ENCODE measurements at regions not wholly inside any gene's neighbourhood (a gene's known extent, or its start where the extent isn't known, plus 50 kb on each side); places are given as distances from the start of the nearest gene placed in this dataset.

- Histone ChIP-seq H2AFZ (ENCODE audit: low read length) (no peak overlapping the region), H3K9ac (ENCODE audit: low read length) (no peak overlapping the region), H3K4me1 (ENCODE audit: low read length) (no peaks in the 10 kb centered on the region), H3K36me3 (replicated peaks; ENCODE audit: insufficient read depth, low read length) (no peaks in the 10 kb centered on the region), H3K9me3 (replicated peaks; ENCODE audit: insufficient read depth, low read length) (no peaks in the 10 kb centered on the region), H3K4me2 (ENCODE audit: low read depth, low read length) (no peak overlapping the region), H3K27me3 (replicated peaks; ENCODE audit: insufficient read depth, low read length) (no peaks in the 10 kb centered on the region), H4K20me1 (ENCODE audit: insufficient read depth, low read length) (no peaks in the 10 kb centered on the region), H3F3A (ENCODE audit: insufficient read depth, low read length) (no peaks in the 10 kb centered on the region), H3K9me2 (replicated peaks; ENCODE audit: insufficient read depth, low read length) (no peaks in the 10 kb centered on the region), H3K79me2 (ENCODE audit: low read length) (no peaks in the 10 kb centered on the region), H3K27ac (ENCODE audit: low read length) (no peak overlapping the region), H3K4me3 (ENCODE audit: low read length) (no peak overlapping the region)
- no peak for DNase-seq
- TF ChIP-seq EZH2phosphoT487 (IDR thresholded peaks at IDR 0.05; ENCODE audit: low read length): no peak
- TF ChIP-seq EZH2 (optimal IDR thresholded peaks at IDR 0.05; ENCODE audit: low read depth, low read length): no peak
- TF ChIP-seq CTCF (IDR thresholded peaks at IDR 0.05; ENCODE audit: low read length): no peak
Measured at GRCh38 chr9:78393340-78393739, 96.4 kb downstream of the PSAT1 start.

GRCh38 chr9:78393932-78394331 is 97.0 kb downstream of the PSAT1 start:
- Histone ChIP-seq H3K79me2 (ENCODE audit: low read length) (no peaks in the 10 kb centered on the region), H3K4me1 (ENCODE audit: low read length) (no peaks in the 10 kb centered on the region), H3K9me2 (replicated peaks; ENCODE audit: insufficient read depth, low read length) (no peaks in the 10 kb centered on the region)

GRCh38 chr9:78396087-78396486 is 99.2 kb downstream of the PSAT1 start:
- H3K27me3 ChIP-seq (replicated peaks; ENCODE audit: insufficient read depth, low read length): no peaks in the 10 kb centered on the region
- TF ChIP-seq EZH2 (optimal IDR thresholded peaks at IDR 0.05; ENCODE audit: low read depth, low read length) (no peak), EZH2phosphoT487 (IDR thresholded peaks at IDR 0.05; ENCODE audit: low read length) (no peak), CTCF (IDR thresholded peaks at IDR 0.05; ENCODE audit: low read length) (no peak)
- H4K20me1 ChIP-seq (ENCODE audit: insufficient read depth, low read length): no peaks in the 10 kb centered on the region
- no peak overlapping the region for H3K4me2 ChIP-seq (ENCODE audit: low read depth, low read length)
- no peaks in the 10 kb centered on the region for H3K36me3 ChIP-seq (replicated peaks; ENCODE audit: insufficient read depth, low read length)
- no peaks in the 10 kb centered on the region for H3K4me1 ChIP-seq (ENCODE audit: low read length)
- H3K79me2 ChIP-seq (ENCODE audit: low read length): no peaks in the 10 kb centered on the region
- H2AFZ ChIP-seq (ENCODE audit: low read length): no peak overlapping the region
- H3K4me3 ChIP-seq (ENCODE audit: low read length): no peak overlapping the region
- no peak overlapping the region for H3K9ac ChIP-seq (ENCODE audit: low read length)
- no peak for DNase-seq
- no peak overlapping the region for H3K27ac ChIP-seq (ENCODE audit: low read length)
- H3F3A ChIP-seq (ENCODE audit: insufficient read depth, low read length): no peaks in the 10 kb centered on the region
- H3K9me2 ChIP-seq (replicated peaks; ENCODE audit: insufficient read depth, low read length): no peaks in the 10 kb centered on the region
- H3K9me3 ChIP-seq (replicated peaks; ENCODE audit: insufficient read depth, low read length): no peaks in the 10 kb centered on the region

More at GRCh38 chr9:78393932-78394331, 97.0 kb downstream of the PSAT1 start:
- Histone ChIP-seq H2AFZ (ENCODE audit: low read length) (no peak overlapping the region), H3F3A (ENCODE audit: insufficient read depth, low read length) (no peaks in the 10 kb centered on the region), H3K4me3 (ENCODE audit: low read length) (no peak overlapping the region), H3K36me3 (replicated peaks; ENCODE audit: insufficient read depth, low read length) (no peaks in the 10 kb centered on the region), H4K20me1 (ENCODE audit: insufficient read depth, low read length) (no peaks in the 10 kb centered on the region), H3K9me3 (replicated peaks; ENCODE audit: insufficient read depth, low read length) (no peaks in the 10 kb centered on the region), H3K27ac (ENCODE audit: low read length) (no peak overlapping the region), H3K27me3 (replicated peaks; ENCODE audit: insufficient read depth, low read length) (no peaks in the 10 kb centered on the region), H3K4me2 (ENCODE audit: low read depth, low read length) (no peak overlapping the region), H3K9ac (ENCODE audit: low read length) (no peak overlapping the region)
- no peak for TF ChIP-seq EZH2 (optimal IDR thresholded peaks at IDR 0.05; ENCODE audit: low read depth, low read length)
- TF ChIP-seq CTCF (IDR thresholded peaks at IDR 0.05; ENCODE audit: low read length): no peak
- TF ChIP-seq EZH2phosphoT487 (IDR thresholded peaks at IDR 0.05; ENCODE audit: low read length): no peak
- no peak for DNase-seq
